ENCODE measurements at regions not wholly inside any gene's neighbourhood (a gene's known extent, or its start where the extent isn't known, plus 50 kb on each side); places are given as distances from the start of the nearest gene placed in this dataset.

DNA sequence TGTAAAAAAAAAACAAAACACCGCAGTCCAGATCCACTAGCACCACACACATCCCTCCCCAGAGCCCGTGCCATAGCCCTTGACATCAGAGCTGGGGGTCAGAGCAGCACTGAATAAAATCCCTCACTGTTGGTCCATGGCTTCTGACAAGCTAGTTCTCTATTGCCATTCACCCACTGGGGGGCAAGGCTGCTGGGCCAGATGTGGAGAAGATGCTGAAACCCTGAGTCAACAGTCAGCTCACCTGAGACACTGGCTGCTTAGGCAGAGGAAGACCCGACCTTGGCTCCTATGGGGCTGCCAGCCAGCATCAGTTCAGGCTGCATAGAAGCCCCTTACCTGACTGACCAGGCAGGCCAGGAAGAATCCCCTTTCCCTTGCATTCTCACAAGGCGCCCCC, 228.2 kb downstream of the SOX9 start:
- Histone ChIP-seq H3K9me3 (ENCODE audit: control insufficient read depth, insufficient read depth, low read depth, low read length) (no peaks in the 10 kb centered on the region), H3K27ac (ENCODE audit: insufficient read depth, low read length) (no peak overlapping the region), H2AFZ (ENCODE audit: low read length) (no peak overlapping the region)

DNA sequence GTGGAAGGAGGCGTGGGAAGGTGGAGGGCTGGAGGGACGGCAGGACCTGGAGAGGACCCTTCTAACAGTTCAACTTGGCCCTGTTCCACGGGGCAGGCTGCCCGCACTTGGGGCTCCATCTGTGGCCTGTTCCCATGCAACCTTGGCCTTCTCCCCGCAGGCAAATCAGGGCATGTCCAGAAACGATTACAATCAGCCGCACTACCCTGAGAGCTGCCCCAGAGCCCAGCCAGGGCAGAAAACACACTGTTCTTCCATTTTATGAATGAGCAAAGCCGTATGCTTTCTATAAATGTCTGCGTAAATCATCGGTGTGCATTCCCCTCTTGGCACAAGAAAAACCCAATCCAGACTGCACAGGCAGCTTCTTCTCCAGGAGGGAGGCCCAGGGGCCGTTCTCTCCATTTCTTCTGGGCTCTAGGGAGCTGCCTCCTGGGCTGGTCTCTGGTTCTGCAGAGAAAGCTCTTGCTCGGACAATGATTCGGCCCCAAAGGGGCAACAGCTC, 228.7 kb downstream of the SOX9 start:
- Histone ChIP-seq H3K4me1 (ENCODE audit: control insufficient read depth, extremely low read depth, insufficient read depth, low read length) (no peaks in the 10 kb centered on the region), H3K27ac (ENCODE audit: insufficient read depth, low read length) (no peak overlapping the region), H3K79me2 (ENCODE audit: control insufficient read depth, insufficient read depth, low read length) (no peaks in the 10 kb centered on the region), H3K27me3 (ENCODE audit: control insufficient read depth, insufficient read depth, low read length) (no peaks in the 10 kb centered on the region), H3K4me2 (ENCODE audit: extremely low read depth, insufficient read depth, low read length) (no peak overlapping the region), H3K4me3 (replicated peaks in 1 of 4; ENCODE audit: control extremely low read depth in 1 of 4, insufficient read depth in 1 of 4, low read depth in 3 of 4, low read length in 4 of 4) (no peak overlapping the region), H3K9ac (ENCODE audit: insufficient read depth, low read length) (no peak overlapping the region), H3K9me3 (ENCODE audit: control insufficient read depth, insufficient read depth, low read depth, low read length) (no peaks in the 10 kb centered on the region), H4K20me1 (ENCODE audit: control insufficient read depth, extremely low read depth, insufficient read depth, low read length) (no peaks in the 10 kb centered on the region), H3K36me3 (ENCODE audit: control insufficient read depth, insufficient read depth, low read length) (no peaks in the 10 kb centered on the region), H2AFZ (ENCODE audit: low read length) (no peak overlapping the region)
- DNase-seq (ENCODE audit: low read depth in 2 of 2), result no peak
- TF ChIP-seq, protein P1, sequence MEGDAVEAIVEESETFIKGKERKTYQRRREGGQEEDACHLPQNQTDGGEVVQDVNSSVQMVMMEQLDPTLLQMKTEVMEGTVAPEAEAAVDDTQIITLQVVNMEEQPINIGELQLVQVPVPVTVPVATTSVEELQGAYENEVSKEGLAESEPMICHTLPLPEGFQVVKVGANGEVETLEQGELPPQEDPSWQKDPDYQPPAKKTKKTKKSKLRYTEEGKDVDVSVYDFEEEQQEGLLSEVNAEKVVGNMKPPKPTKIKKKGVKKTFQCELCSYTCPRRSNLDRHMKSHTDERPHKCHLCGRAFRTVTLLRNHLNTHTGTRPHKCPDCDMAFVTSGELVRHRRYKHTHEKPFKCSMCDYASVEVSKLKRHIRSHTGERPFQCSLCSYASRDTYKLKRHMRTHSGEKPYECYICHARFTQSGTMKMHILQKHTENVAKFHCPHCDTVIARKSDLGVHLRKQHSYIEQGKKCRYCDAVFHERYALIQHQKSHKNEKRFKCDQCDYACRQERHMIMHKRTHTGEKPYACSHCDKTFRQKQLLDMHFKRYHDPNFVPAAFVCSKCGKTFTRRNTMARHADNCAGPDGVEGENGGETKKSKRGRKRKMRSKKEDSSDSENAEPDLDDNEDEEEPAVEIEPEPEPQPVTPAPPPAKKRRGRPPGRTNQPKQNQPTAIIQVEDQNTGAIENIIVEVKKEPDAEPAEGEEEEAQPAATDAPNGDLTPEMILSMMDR (conservative IDR thresholded peaks at IDR 0.05 in 1 of 2, IDR thresholded peaks at IDR 0.05 in 1 of 2; ENCODE audit: low read depth in 1 of 2, low read length in 2 of 2), result no peak
- TF ChIP-seq EZH2 (IDR thresholded peaks at IDR 0.05; ENCODE audit: low read length, missing control alignments), result no peak

More for the DNA sequence above, 228.2 kb downstream of the SOX9 start:
- no peak for DNase-seq (ENCODE audit: low read depth in 2 of 2)
- TF ChIP-seq, protein P1 (conservative IDR thresholded peaks at IDR 0.05 in 1 of 2, IDR thresholded peaks at IDR 0.05 in 1 of 2; ENCODE audit: low read depth in 1 of 2, low read length in 2 of 2), result no peak
- TF ChIP-seq EZH2 (IDR thresholded peaks at IDR 0.05; ENCODE audit: low read length, missing control alignments), result no peak
- Histone ChIP-seq H3K4me3 (replicated peaks in 1 of 4; ENCODE audit: control extremely low read depth in 1 of 4, insufficient read depth in 1 of 4, low read depth in 3 of 4, low read length in 4 of 4) (no peak overlapping the region), H3K4me2 (ENCODE audit: extremely low read depth, insufficient read depth, low read length) (no peak overlapping the region), H3K9ac (ENCODE audit: insufficient read depth, low read length) (no peak overlapping the region), H3K79me2 (ENCODE audit: control insufficient read depth, insufficient read depth, low read length) (no peaks in the 10 kb centered on the region), H3K4me1 (ENCODE audit: control insufficient read depth, extremely low read depth, insufficient read depth, low read length) (no peaks in the 10 kb centered on the region), H3K36me3 (ENCODE audit: control insufficient read depth, insufficient read depth, low read length) (no peaks in the 10 kb centered on the region), H3K27me3 (ENCODE audit: control insufficient read depth, insufficient read depth, low read length) (no peaks in the 10 kb centered on the region), H4K20me1 (ENCODE audit: control insufficient read depth, extremely low read depth, insufficient read depth, low read length) (no peaks in the 10 kb centered on the region)

DNA sequence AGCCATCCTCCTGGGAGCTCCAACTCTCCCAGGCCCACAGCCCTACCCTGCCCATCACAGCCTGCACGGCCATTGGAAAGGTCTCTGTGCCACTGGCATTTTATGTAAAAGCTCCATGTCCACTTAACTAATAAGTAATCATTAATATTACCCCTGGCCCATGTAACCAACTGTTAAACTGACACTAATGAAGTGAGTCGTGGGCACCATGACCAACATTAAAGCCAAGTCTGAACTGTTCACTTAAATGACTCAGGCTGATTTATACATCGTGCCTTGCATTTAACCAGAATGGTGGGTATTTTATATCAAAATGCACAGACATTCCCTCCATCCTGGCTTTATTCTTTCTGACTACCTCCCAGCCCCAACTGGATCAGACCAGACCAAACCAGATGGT, 229.3 kb downstream of the SOX9 start:
- Histone ChIP-seq H4K20me1 (ENCODE audit: control insufficient read depth, extremely low read depth, insufficient read depth, low read length) (no peaks in the 10 kb centered on the region), H3K79me2 (ENCODE audit: control insufficient read depth, insufficient read depth, low read length) (no peaks in the 10 kb centered on the region), H3K27me3 (ENCODE audit: control insufficient read depth, insufficient read depth, low read length) (no peaks in the 10 kb centered on the region), H3K4me1 (ENCODE audit: control insufficient read depth, extremely low read depth, insufficient read depth, low read length) (no peaks in the 10 kb centered on the region), H3K4me2 (ENCODE audit: extremely low read depth, insufficient read depth, low read length) (no peak overlapping the region), H3K4me3 (replicated peaks in 1 of 4; ENCODE audit: control extremely low read depth in 1 of 4, insufficient read depth in 1 of 4, low read depth in 3 of 4, low read length in 4 of 4) (no peak overlapping the region), H3K27ac (ENCODE audit: insufficient read depth, low read length) (no peak overlapping the region), H2AFZ (ENCODE audit: low read length) (no peak overlapping the region), H3K9me3 (ENCODE audit: control insufficient read depth, insufficient read depth, low read depth, low read length) (no peaks in the 10 kb centered on the region), H3K36me3 (ENCODE audit: control insufficient read depth, insufficient read depth, low read length) (no peaks in the 10 kb centered on the region), H3K9ac (ENCODE audit: insufficient read depth, low read length) (no peak overlapping the region)
- TF ChIP-seq, protein P1 (conservative IDR thresholded peaks at IDR 0.05 in 1 of 2, IDR thresholded peaks at IDR 0.05 in 1 of 2; ENCODE audit: low read depth in 1 of 2, low read length in 2 of 2), result no peak
- TF ChIP-seq EZH2 (IDR thresholded peaks at IDR 0.05; ENCODE audit: low read length, missing control alignments), result no peak
- no peak for DNase-seq (ENCODE audit: low read depth in 2 of 2)

Data from fibroblast of lung (primary cell).